Endothelial cell (in vitro differentiated cells): ENCODE measurements at regions not wholly inside any gene's neighbourhood (a gene's known extent, or its start where the extent isn't known, plus 50 kb on each side); places are given as distances from the start of the nearest gene placed in this dataset.
A peak's percentile ranks its signal among the peaks of the same experiment; 100 is the strongest.

Source experiments
- DNase-seq: peaks from one replicate; pipeline ENCODE4 v3.0.0; 2021; ENCODE audit warnings: low spot score
- H3K27ac Mint-ChIP-seq: one replicate; pipeline ENCODE4 v1.8.0; 2021; ENCODE audit warnings: mixed read lengths, inconsistent platforms; ENCODE audit not compliant: unreplicated experiment
- H3K27me3 Mint-ChIP-seq: one replicate; pipeline ENCODE4 v1.8.0; 2021; ENCODE audit warnings: mild to moderate bottlenecking, moderate library complexity, mixed read lengths, inconsistent platforms; ENCODE audit not compliant: unreplicated experiment
- H3K36me3 Mint-ChIP-seq: one replicate; pipeline ENCODE4 v1.8.0; 2021; ENCODE audit warnings: mild to moderate bottlenecking, low read depth, mixed read lengths, inconsistent platforms; ENCODE audit not compliant: unreplicated experiment
- H3K4me1 Mint-ChIP-seq: one replicate; pipeline ENCODE4 v1.8.0; 2021; ENCODE audit warnings: mild to moderate bottlenecking, mixed read lengths, inconsistent platforms; ENCODE audit not compliant: unreplicated experiment
- H3K4me3 Mint-ChIP-seq: one replicate; pipeline ENCODE4 v1.8.0; 2021; ENCODE audit warnings: mild to moderate bottlenecking, mixed read lengths, inconsistent platforms; ENCODE audit not compliant: unreplicated experiment
- H3K9me3 Mint-ChIP-seq: one replicate; pipeline ENCODE4 v1.8.0; 2021; ENCODE audit warnings: mixed read lengths, inconsistent platforms; ENCODE audit not compliant: unreplicated experiment
- CTCF ChIP-seq: fragments of 200-600 bp; sonication (generic); IDR thresholded peaks from one replicate; pipeline ENCODE4 v1.5.0; 2021; ENCODE audit warnings: antibody characterized with exemption; ENCODE audit not compliant: unreplicated experiment

DNA sequence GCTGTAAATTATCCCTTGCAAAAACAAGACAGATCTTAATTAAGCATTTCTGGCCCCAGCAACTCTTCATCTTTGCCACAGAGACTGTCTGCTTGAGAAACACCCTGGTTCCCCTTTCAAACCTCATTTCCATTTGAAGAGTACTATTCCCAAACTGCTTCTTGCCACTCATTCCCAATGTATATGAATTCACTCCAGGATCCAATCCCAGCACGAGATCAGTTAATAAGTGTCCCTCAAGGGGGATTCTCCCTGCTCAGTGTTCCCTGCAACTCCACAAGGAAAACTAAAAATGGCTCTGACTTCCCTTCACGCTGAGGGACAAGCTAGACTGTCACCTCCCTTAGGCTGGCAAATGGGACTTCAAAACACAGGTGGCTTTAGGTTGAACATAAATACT, 173.2 kb downstream of the SIPA1L2 start:
- peaks cover 5% of the 10 kb centered on the region for H3K27me3 Mint-ChIP-seq
- H3K4me1 Mint-ChIP-seq = peaks cover 25% of the 10 kb centered on the region
- peaks cover 38% of the 10 kb centered on the region for H3K36me3 Mint-ChIP-seq
- no peak for TF ChIP-seq CTCF
- H3K27ac Mint-ChIP-seq = peak overlapping the region; percentile 22
- H3K9me3 Mint-ChIP-seq = no peaks in the 10 kb centered on the region
- no peak overlapping the region for H3K4me3 Mint-ChIP-seq
- DNase-seq = no peak

DNA sequence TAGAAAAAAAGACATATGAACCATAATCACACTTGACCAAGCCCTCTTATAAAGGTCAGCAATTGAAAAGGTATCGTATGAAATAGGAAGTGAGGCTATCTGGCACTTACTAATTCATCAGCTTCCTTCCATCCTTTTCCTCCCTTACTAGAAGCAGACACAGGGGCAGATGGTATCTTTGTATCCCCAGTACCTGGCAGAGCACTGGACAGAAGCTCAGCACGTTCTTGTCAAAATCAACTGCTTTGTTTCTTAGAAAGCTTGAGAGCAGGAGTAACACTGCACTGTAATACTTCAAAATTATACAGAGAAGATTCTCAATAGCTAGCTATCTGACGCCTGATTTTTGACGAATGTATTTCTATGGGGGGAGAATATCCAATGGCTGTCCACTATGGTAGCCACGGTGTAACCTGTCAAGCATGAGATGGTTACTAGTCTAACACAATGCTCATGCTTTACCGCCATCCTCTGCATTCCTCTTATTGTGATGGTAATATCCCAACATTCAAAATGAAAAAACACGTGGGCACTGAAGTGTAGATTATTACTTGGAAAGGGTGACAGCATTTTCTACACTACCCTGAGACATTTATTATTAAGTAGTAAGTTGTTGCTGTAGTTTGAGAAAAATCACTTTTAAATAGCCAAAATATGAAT, 175.6 kb downstream of the SIPA1L2 start:
- Mint-ChIP-seq H3K36me3 (peaks cover 38% of the 10 kb centered on the region), H3K27me3 (peaks cover 3% of the 10 kb centered on the region), H3K4me1 (peaks cover 25% of the 10 kb centered on the region), H3K27ac (peak overlapping the region; percentile 14), H3K9me3 (no peaks in the 10 kb centered on the region), H3K4me3 (peak overlapping the region; percentile 24)
- DNase-seq = no peak
- TF ChIP-seq CTCF = no peak

DNA sequence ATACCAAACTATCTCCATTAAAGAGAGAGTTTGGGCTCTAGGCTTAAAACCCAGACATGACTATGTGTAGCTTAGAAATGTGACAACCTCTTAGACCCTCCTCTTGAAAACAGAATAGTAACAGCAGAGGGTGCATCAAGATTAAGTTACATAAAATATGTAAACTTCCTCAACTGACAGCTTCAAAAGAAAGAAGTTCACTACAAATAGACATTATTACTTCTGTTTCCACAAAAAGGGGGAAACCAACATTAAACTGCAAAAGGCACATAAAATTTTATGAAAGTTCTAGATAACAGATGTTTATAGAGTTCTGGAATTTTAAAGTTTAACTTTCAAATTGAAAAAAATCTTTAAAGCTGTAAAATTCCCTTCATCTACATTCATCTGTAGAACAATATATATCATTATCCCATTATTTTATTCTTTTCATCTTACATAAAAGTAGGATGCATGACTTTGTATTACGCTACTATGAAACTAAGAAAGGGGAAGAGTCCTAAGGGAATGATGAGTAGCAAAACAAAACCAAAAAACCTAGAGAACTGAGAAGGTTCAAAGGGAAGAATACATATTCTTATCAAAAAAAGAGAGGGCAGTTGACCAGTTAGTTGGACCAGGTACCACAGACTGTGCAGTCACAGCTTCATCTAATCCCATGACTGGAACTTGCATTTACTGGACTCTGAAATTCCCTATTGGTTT, 177.0 kb downstream of the SIPA1L2 start:
- Mint-ChIP-seq H3K27me3 (peaks cover 3% of the 10 kb centered on the region), H3K27ac (no peak overlapping the region), H3K4me3 (no peak overlapping the region), H3K4me1 (peaks cover 19% of the 10 kb centered on the region), H3K36me3 (peaks cover 45% of the 10 kb centered on the region), H3K9me3 (no peaks in the 10 kb centered on the region)
- no peak for DNase-seq
- no peak for TF ChIP-seq CTCF

DNA sequence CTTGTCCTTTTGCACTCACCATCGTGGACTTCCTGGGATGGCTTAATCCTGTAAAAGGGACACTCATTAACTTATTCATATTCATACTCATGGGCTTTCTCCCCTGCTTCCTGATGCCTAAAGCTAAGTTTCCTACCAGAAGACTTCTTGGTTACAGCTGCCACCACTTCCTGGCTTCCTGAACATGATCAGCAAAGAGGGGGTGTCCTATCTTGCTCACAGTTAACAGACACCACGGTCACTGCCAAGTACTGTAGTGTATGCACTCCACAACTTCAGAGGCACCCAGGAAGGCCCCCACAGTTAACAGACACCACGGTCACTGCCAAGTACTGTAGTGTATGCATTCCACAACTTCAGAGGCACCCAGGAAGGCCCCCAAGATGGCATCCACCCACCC, 177.8 kb downstream of the SIPA1L2 start:
- TF ChIP-seq CTCF = no peak
- Mint-ChIP-seq H3K4me1 (peaks cover 19% of the 10 kb centered on the region), H3K27me3 (peaks cover 3% of the 10 kb centered on the region), H3K9me3 (no peaks in the 10 kb centered on the region), H3K27ac (no peak overlapping the region), H3K36me3 (peaks cover 45% of the 10 kb centered on the region), H3K4me3 (no peak overlapping the region)
- no peak for DNase-seq

GRCh38 chr1:232451506-232451905, 178.4 kb downstream of the SIPA1L2 start:
- Mint-ChIP-seq H3K27ac (peak overlapping the region; percentile 34), H3K4me1 (peaks cover 19% of the 10 kb centered on the region), H3K27me3 (peaks cover 1% of the 10 kb centered on the region), H3K9me3 (no peaks in the 10 kb centered on the region), H3K4me3 (no peak overlapping the region), H3K36me3 (peaks cover 40% of the 10 kb centered on the region)
- no peak for DNase-seq
- TF ChIP-seq CTCF = no peak
